ENCODE measurements at regions not wholly inside any gene's neighbourhood (a gene's known extent, or its start where the extent isn't known, plus 50 kb on each side); places are given as distances from the start of the nearest gene placed in this dataset.

DNA sequence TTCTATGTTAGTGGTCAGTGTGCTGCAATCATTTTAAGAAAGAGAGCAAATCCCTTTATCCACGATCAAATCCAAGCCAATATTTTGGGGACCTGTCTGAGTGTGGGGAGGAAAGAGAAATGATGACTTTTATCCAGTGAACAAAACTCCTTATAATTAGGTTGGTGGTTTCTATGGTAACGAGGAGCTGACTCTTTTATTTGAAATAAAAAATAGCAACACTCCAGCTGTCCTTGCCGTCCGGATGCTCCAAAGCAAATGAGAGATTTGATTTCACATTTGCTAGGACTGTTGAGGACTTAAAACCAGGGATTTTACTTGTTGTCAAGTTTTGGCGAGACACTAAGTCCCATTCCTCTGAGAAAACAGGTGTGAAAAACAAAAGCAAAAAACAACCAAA, 154.0 kb upstream of the PRICKLE2 start (continued):
- TF ChIP-seq, protein P1, sequence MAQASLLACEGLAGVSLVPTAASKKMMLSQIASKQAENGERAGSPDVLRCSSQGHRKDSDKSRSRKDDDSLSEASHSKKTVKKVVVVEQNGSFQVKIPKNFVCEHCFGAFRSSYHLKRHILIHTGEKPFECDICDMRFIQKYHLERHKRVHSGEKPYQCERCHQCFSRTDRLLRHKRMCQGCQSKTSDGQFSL (CRISPR knock-in tag; IDR thresholded peaks at IDR 0.05) = no peak
- TF ChIP-seq PHB2 (IDR thresholded peaks at IDR 0.05; ENCODE audit: partially characterized antibody) (no peak), JUN (CRISPR knock-in tag; IDR thresholded peaks at IDR 0.05) (no peak), ZC3H13 (CRISPR knock-in tag; IDR thresholded peaks at IDR 0.05) (no peak), ZKSCAN5 (CRISPR knock-in tag; IDR thresholded peaks at IDR 0.05) (no peak), NR3C1 (CRISPR knock-in tag; IDR thresholded peaks at IDR 0.05) (no peak), ISX (CRISPR knock-in tag; conservative IDR thresholded peaks at IDR 0.05) (no peak)

DNA sequence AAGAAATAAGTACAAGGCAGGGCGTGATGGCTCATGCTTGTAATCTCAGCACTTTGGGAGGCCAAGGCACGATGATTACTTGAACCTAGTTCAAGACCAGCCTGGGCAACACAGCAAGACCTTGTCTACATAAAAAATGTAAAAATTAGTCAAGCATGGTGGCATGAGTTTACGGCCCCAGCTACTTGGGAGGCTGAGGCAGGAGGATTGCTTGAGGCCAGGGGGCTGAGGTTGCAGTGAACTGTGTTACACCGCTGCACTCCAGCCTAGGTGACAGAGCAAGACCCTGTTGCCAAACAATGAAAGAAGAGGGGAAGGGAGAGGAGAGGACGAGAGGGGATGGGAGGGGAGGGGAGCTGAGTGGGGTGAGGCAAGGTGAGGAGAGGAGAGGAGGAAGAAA, 152.7 kb upstream of the PRICKLE2 start:
- no peak for DNase-seq (ENCODE audit: low spot score)
- no peak overlapping the region for H3K4me2 ChIP-seq (ENCODE audit: low read depth, low read length)
- no peaks in the 10 kb centered on the region; the same call in 1 of the 2 replicates for H3K9me3 ChIP-seq (ENCODE audit: low read length)
- CTCF ChIA-PET (ENCODE audit: low intra/inter-chr PET ratio, low total read pairs) = no interaction called here
- no peaks in the 10 kb centered on the region for H4K20me1 ChIP-seq (ENCODE audit: insufficient read depth, low read length)
- H3K36me3 ChIP-seq (replicated peaks in 1 of 2; ENCODE audit: control insufficient read depth in 1 of 2, insufficient read depth in 2 of 2, low read length in 2 of 2) = no peaks in the 10 kb centered on the region
- WGBS (ENCODE audit: low lambda C conversion rate) = 39% methylated on average over 5 of the region's 5 CpGs
- peaks cover 0 to under 1% of the 10 kb centered on the region in 2 experiments; a peak in 1 of 5 replicates for H3K27me3 ChIP-seq (ENCODE audit: control insufficient read depth in 1 of 2, insufficient read depth in 2 of 2, low read length in 2 of 2)
- FAIRE-seq = no peak
- H3K79me2 ChIP-seq (ENCODE audit: insufficient read depth, low read length) = no peaks in the 10 kb centered on the region
- BruUV-seq (replicated peaks) = no TSS peak
- no peak overlapping the region for H3K9ac ChIP-seq (ENCODE audit: insufficient read depth, low read depth, low read length)
- no peak for ATAC-seq
- H3K27ac ChIP-seq (ENCODE audit: extremely low read length, insufficient read depth, low read length) = no peak overlapping the region
- POLR2A ChIA-PET = no interaction called here
- intact Hi-C loops (cut with micrococcal nuclease; ENCODE audit: unreplicated experiment) (no loop called here), in situ Hi-C loops (cut with HindIII; ENCODE audit: extremely low pct_ligation_motif_present, low pct_unique_long_range_greater_than_20kb) (no loop called here)
- H3K4me3 ChIP-seq (replicated peaks in 1 of 3; ENCODE audit: insufficient read depth in 1 of 3, low read depth in 2 of 3, low read length in 3 of 3) = no peak overlapping the region
- no peaks in the 10 kb centered on the region for H3K4me1 ChIP-seq (ENCODE audit: insufficient read depth, low read length)
- H2AFZ ChIP-seq (ENCODE audit: low read length) = no peak overlapping the region
- TF ChIP-seq SCMH1 (CRISPR knock-in tag; IDR thresholded peaks at IDR 0.05; ENCODE audit: borderline replicate concordance) = no peak
- TF ChIP-seq, protein P2, sequence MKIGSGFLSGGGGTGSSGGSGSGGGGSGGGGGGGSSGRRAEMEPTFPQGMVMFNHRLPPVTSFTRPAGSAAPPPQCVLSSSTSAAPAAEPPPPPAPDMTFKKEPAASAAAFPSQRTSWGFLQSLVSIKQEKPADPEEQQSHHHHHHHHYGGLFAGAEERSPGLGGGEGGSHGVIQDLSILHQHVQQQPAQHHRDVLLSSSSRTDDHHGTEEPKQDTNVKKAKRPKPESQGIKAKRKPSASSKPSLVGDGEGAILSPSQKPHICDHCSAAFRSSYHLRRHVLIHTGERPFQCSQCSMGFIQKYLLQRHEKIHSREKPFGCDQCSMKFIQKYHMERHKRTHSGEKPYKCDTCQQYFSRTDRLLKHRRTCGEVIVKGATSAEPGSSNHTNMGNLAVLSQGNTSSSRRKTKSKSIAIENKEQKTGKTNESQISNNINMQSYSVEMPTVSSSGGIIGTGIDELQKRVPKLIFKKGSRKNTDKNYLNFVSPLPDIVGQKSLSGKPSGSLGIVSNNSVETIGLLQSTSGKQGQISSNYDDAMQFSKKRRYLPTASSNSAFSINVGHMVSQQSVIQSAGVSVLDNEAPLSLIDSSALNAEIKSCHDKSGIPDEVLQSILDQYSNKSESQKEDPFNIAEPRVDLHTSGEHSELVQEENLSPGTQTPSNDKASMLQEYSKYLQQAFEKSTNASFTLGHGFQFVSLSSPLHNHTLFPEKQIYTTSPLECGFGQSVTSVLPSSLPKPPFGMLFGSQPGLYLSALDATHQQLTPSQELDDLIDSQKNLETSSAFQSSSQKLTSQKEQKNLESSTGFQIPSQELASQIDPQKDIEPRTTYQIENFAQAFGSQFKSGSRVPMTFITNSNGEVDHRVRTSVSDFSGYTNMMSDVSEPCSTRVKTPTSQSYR (CRISPR knock-in tag; IDR thresholded peaks at IDR 0.05; ENCODE audit: borderline replicate concordance) = no peak
- no peak for TF ChIP-seq NKX3-1 (CRISPR knock-in tag; IDR thresholded peaks at IDR 0.05)
- TF ChIP-seq ZNF788 (CRISPR knock-in tag; IDR thresholded peaks at IDR 0.05; ENCODE audit: borderline replicate concordance) = no peak
- TF ChIP-seq TCF12 (IDR thresholded peaks at IDR 0.05) = no peak
- no peak for TF ChIP-seq TCF12 (CRISPR knock-in tag; IDR thresholded peaks at IDR 0.05)
- no peak for TF ChIP-seq ISL2 (CRISPR knock-in tag; IDR thresholded peaks at IDR 0.05)
- TF ChIP-seq DR1 (CRISPR knock-in tag; IDR thresholded peaks at IDR 0.05) = no peak
- no peak for TF ChIP-seq KLF9 (CRISPR knock-in tag; IDR thresholded peaks at IDR 0.05; ENCODE audit: low read depth)
- TF ChIP-seq ZNF883 (CRISPR knock-in tag; IDR thresholded peaks at IDR 0.05; ENCODE audit: not compliant biosample characterization) = no peak
- no peak for TF ChIP-seq POLR2AphosphoS5 (IDR thresholded peaks at IDR 0.05; ENCODE audit: low read depth, low read length)
- TF ChIP-seq, protein P3, sequence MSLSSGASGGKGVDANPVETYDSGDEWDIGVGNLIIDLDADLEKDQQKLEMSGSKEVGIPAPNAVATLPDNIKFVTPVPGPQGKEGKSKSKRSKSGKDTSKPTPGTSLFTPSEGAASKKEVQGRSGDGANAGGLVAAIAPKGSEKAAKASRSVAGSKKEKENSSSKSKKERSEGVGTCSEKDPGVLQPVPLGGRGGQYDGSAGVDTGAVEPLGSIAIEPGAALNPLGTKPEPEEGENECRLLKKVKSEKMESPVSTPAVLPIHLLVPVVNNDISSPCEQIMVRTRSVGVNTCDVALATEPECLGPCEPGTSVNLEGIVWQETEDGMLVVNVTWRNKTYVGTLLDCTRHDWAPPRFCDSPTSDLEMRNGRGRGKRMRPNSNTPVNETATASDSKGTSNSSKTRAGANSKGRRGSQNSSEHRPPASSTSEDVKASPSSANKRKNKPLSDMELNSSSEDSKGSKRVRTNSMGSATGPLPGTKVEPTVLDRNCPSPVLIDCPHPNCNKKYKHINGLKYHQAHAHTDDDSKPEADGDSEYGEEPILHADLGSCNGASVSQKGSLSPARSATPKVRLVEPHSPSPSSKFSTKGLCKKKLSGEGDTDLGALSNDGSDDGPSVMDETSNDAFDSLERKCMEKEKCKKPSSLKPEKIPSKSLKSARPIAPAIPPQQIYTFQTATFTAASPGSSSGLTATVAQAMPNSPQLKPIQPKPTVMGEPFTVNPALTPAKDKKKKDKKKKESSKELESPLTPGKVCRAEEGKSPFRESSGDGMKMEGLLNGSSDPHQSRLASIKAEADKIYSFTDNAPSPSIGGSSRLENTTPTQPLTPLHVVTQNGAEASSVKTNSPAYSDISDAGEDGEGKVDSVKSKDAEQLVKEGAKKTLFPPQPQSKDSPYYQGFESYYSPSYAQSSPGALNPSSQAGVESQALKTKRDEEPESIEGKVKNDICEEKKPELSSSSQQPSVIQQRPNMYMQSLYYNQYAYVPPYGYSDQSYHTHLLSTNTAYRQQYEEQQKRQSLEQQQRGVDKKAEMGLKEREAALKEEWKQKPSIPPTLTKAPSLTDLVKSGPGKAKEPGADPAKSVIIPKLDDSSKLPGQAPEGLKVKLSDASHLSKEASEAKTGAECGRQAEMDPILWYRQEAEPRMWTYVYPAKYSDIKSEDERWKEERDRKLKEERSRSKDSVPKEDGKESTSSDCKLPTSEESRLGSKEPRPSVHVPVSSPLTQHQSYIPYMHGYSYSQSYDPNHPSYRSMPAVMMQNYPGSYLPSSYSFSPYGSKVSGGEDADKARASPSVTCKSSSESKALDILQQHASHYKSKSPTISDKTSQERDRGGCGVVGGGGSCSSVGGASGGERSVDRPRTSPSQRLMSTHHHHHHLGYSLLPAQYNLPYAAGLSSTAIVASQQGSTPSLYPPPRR (CRISPR knock-in tag; IDR thresholded peaks at IDR 0.05; ENCODE audit: borderline replicate concordance) = no peak
- no peak for TF ChIP-seq HHEX (CRISPR knock-in tag; IDR thresholded peaks at IDR 0.05)

Data from HepG2 (cell line).